ENCODE measurements at regions not wholly inside any gene's neighbourhood (a gene's known extent, or its start where the extent isn't known, plus 50 kb on each side); places are given as distances from the start of the nearest gene placed in this dataset.
"Not testable (repeated sequence)": the region's sequence is repeated elsewhere in the genome, so short reads cannot be mapped to it uniquely, and the experiment has no call there.

DNA sequence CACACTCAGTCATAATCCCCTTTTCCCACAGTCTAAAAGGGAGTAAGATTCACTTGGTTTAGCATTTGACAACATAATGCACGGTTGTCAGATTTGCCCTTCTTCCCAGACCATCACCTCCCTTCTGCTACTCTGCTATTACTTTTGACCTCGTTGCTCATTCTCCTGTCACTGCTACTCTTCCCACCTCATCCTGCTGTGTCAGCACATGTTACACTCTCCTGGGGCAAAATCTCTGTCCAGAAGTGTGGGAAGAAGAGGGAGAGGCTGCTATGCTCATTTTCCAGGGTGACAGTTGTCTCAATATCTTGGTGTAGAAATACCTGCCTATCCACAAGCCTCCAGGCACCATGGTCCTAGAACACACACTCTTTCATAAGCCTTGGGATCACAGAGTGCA, 449.9 kb upstream of the PIK3R1 start:
- H3K36me3 ChIP-seq (ENCODE audit: insufficient read depth, low read length) = no peaks in the 10 kb centered on the region
- peaks cover 0 to 5% of the 10 kb centered on the region in 2 donors for H3K27me3 Mint-ChIP-seq
- no peaks in the 10 kb centered on the region for H3K4me1 ChIP-seq (ENCODE audit: insufficient read depth, low read length)
- no peak overlapping the region for H3K27ac ChIP-seq (ENCODE audit: low read depth, low read length)
- CTCF ChIA-PET (ENCODE audit: partially characterized antibody) = no interaction called here
- no peak overlapping the region for H3K4me3 Mint-ChIP-seq
- H3K4me3 ChIP-seq (ENCODE audit: low read length in 2 of 2) = no peak overlapping the region
- H3K27ac Mint-ChIP-seq = no peak overlapping the region
- no peak for DNase-seq
- H3K9me3 Mint-ChIP-seq = peaks cover 0 to 16% (median 4%) of the 10 kb centered on the region in 8 donors
- H3K36me3 Mint-ChIP-seq = no peaks in the 10 kb centered on the region
- POLR2A ChIA-PET (ENCODE audit: partially characterized antibody) = no interaction called here
- H3K9me3 ChIP-seq (ENCODE audit: control insufficient read depth in 1 of 2, low read length in 2 of 2) = no peaks in the 10 kb centered on the region
- intact Hi-C loops (cut with micrococcal nuclease) = no loop called here
- no peaks in the 10 kb centered on the region for H3K4me1 Mint-ChIP-seq
- H3K27me3 ChIP-seq (ENCODE audit: insufficient read depth, low read length) = no peaks in the 10 kb centered on the region

DNA sequence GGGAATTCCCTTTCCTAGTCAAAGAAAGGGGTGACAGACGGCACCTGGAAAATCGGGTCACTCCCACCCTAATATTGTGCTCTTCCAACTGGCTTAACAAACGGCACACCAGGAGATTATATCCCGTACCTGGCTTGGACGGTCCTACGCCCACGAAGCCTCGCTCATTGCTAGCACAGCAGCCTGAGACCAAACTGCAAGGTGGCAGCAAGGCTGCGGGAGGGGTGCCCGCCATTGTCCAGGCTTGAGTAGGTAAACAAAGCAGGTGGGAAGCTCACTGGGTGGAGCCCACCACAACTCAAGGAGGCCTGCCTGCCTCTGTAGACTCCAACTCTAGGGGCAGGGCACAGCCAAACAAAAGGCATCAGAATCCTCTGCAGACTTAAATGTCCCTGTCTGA, 457.8 kb upstream of the PIK3R1 start:
- H3K9me3 ChIP-seq (ENCODE audit: control insufficient read depth in 1 of 2, low read length in 2 of 2); POLR2A ChIA-PET (ENCODE audit: partially characterized antibody); CTCF ChIA-PET (ENCODE audit: partially characterized antibody): not testable (repeated sequence)

DNA sequence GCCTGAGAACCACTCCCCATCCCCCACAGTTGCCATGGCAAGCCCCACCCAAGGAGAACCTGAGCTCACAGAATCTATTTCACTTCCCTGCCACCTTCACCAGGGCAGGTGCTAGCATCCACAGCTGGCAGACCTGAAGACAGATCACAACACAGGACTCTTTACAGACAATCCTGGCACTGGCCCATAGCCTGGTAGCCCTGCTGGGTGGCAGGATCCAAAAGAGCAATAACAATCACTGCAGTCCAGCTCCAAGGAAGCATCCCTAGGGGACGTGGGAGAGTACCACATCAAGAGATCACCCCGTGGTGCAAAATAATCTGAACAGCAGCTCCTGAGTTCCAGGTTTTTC, 463.2 kb upstream of the PIK3R1 start:
- intact Hi-C loops (cut with micrococcal nuclease) = no loop called here
- DNase-seq = no peak
- H3K27ac ChIP-seq (ENCODE audit: low read depth, low read length) = no peak overlapping the region
- peaks cover 2 to 11% of the 10 kb centered on the region in 2 donors for H3K27me3 Mint-ChIP-seq
- no peaks in the 10 kb centered on the region for H3K36me3 ChIP-seq (ENCODE audit: insufficient read depth, low read length)
- H3K27me3 ChIP-seq (ENCODE audit: insufficient read depth, low read length) = no peaks in the 10 kb centered on the region
- H3K4me3 ChIP-seq (ENCODE audit: low read length in 2 of 2) = no peak overlapping the region
- peaks cover 2 to 61% (median 16%) of the 10 kb centered on the region in 8 donors for H3K9me3 Mint-ChIP-seq
- POLR2A ChIA-PET (ENCODE audit: partially characterized antibody) = no interaction called here
- peaks cover 0 to 2% of the 10 kb centered on the region in 2 donors for H3K36me3 Mint-ChIP-seq
- no peaks in the 10 kb centered on the region for H3K4me1 ChIP-seq (ENCODE audit: insufficient read depth, low read length)
- H3K4me3 Mint-ChIP-seq = no peak overlapping the region
- H3K9me3 ChIP-seq (ENCODE audit: control insufficient read depth in 1 of 2, low read length in 2 of 2) = no peaks in the 10 kb centered on the region
- H3K4me1 Mint-ChIP-seq = no peaks in the 10 kb centered on the region
- CTCF ChIA-PET (ENCODE audit: partially characterized antibody) = no interaction called here
- H3K27ac Mint-ChIP-seq = no peak overlapping the region

More for the DNA sequence above, 457.8 kb upstream of the PIK3R1 start:
- H3K4me3 Mint-ChIP-seq; H3K27me3 Mint-ChIP-seq; H3K27ac Mint-ChIP-seq; intact Hi-C loops (cut with micrococcal nuclease); DNase-seq; H3K4me1 Mint-ChIP-seq; H3K4me1 ChIP-seq (ENCODE audit: insufficient read depth, low read length); H3K36me3 ChIP-seq (ENCODE audit: insufficient read depth, low read length); H3K27me3 ChIP-seq (ENCODE audit: insufficient read depth, low read length); H3K4me3 ChIP-seq (ENCODE audit: low read length in 2 of 2); H3K36me3 Mint-ChIP-seq; H3K27ac ChIP-seq (ENCODE audit: low read depth, low read length): not testable (repeated sequence)
- peaks cover 0 to 54% (median 16%) of the 10 kb centered on the region in 8 donors for H3K9me3 Mint-ChIP-seq

DNA sequence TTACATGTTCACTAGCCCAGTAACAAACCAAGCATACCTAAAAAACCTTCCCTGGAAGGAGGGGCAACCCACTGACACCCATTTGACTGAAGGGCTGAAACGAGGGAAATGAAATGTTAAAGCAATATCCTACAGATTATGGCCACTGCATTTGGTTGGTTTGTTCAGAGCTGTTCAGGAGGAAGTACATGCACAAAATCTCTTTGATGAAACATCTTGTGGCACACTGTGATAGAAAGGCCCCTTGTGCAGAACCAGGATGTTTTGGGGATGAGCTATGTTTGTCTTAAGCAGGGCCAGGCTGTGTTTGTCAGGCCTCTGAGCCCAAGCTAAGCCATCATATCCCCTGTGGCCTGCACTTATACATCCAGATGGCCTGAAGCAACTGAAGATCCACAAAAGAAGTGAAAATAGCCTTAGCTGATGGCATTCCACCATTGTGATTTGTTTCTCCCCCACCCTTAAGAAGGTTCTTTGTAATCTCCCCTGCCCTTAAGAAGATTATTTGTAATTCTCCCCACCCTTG, 467.3 kb upstream of the PIK3R1 start:
- CTCF ChIA-PET (ENCODE audit: partially characterized antibody) = no interaction called here
- Histone ChIP-seq H3K27ac (ENCODE audit: low read depth, low read length) (no peak overlapping the region), H3K27me3 (ENCODE audit: insufficient read depth, low read length) (no peaks in the 10 kb centered on the region), H3K36me3 (ENCODE audit: insufficient read depth, low read length) (no peaks in the 10 kb centered on the region), H3K4me1 (ENCODE audit: insufficient read depth, low read length) (no peaks in the 10 kb centered on the region), H3K9me3 (ENCODE audit: control insufficient read depth in 1 of 2, low read length in 2 of 2) (no peaks in the 10 kb centered on the region), H3K4me3 (ENCODE audit: low read length in 2 of 2) (no peak overlapping the region)
- Mint-ChIP-seq H3K27me3 (peaks cover 6 to 11% of the 10 kb centered on the region in 2 donors), H3K4me3 (no peak overlapping the region), H3K36me3 (peaks cover 4 to 5% of the 10 kb centered on the region in 2 donors), H3K4me1 (no peaks in the 10 kb centered on the region), H3K9me3 (peaks cover 2 to 47% (median 23%) of the 10 kb centered on the region in 8 donors), H3K27ac (peak overlapping the region in 1 of 7 donors; percentile 36)
- no peak for DNase-seq
- intact Hi-C loops (cut with micrococcal nuclease) = loop anchor here (10.0 kb wide), 1 partner anchor 47 kb away; no protein-coding TSS in a partner anchor
- POLR2A ChIA-PET (ENCODE audit: partially characterized antibody) = no interaction called here

DNA sequence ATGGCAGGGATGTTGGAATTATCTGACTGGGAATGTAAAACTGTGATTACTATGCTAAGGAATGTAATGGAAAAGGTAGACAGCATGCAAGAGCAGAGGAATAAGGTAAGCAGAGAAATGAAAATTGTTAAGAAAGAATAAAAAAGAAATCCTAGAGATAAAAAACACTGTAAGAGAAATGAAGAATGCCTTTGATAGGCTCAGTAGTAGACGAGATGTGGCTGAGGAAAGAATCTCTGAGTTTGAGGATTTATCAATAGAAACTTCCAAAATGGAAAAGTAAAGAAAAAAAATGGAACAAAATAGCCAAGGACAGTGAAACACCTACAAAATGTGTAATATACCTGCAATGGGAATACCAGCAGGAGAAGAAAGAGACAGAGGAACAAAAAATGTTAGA, 468.5 kb upstream of the PIK3R1 start:
- CTCF ChIA-PET (ENCODE audit: partially characterized antibody) = no interaction called here
- Histone ChIP-seq H3K4me3 (ENCODE audit: low read length in 2 of 2) (no peak overlapping the region), H3K27ac (ENCODE audit: low read depth, low read length) (no peak overlapping the region), H3K27me3 (ENCODE audit: insufficient read depth, low read length) (no peaks in the 10 kb centered on the region), H3K9me3 (ENCODE audit: control insufficient read depth in 1 of 2, low read length in 2 of 2) (no peaks in the 10 kb centered on the region), H3K36me3 (ENCODE audit: insufficient read depth, low read length) (no peaks in the 10 kb centered on the region), H3K4me1 (ENCODE audit: insufficient read depth, low read length) (no peaks in the 10 kb centered on the region)
- Mint-ChIP-seq H3K4me3 (no peak overlapping the region), H3K4me1 (no peaks in the 10 kb centered on the region), H3K27ac (no peak overlapping the region), H3K9me3 (peaks cover 2 to 41% (median 17%) of the 10 kb centered on the region in 8 donors), H3K36me3 (peaks cover 4 to 5% of the 10 kb centered on the region in 2 donors), H3K27me3 (peaks cover 6 to 11% of the 10 kb centered on the region in 2 donors)
- intact Hi-C loops (cut with micrococcal nuclease) = loop anchor here (10.0 kb wide), 1 partner anchor 48 kb away; no protein-coding TSS in a partner anchor
- no peak for DNase-seq
- POLR2A ChIA-PET (ENCODE audit: partially characterized antibody) = no interaction called here

DNA sequence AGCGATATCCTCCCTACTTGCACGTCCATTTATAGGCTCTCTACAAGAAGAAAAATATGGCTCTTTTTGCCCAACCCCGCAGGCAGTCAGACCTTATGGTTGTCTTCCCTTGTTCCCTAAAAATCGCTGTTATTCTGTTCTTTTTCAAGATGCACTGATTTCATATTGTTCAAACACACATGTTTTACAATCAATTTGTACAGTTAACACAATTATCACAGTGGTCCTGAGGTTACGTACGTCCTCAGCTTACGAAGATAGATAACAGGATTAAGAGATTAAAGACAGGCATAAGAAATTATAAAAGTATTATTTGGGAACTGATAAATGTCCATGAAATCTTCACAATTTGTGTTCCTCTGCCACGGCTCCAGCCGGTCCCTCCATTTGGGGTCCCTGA, 468.9 kb upstream of the PIK3R1 start:
- H3K9me3 ChIP-seq (ENCODE audit: control insufficient read depth in 1 of 2, low read length in 2 of 2); DNase-seq; H3K4me1 Mint-ChIP-seq; CTCF ChIA-PET (ENCODE audit: partially characterized antibody); H3K27ac ChIP-seq (ENCODE audit: low read depth, low read length); H3K4me3 Mint-ChIP-seq; H3K36me3 Mint-ChIP-seq; H3K36me3 ChIP-seq (ENCODE audit: insufficient read depth, low read length); H3K27me3 ChIP-seq (ENCODE audit: insufficient read depth, low read length); H3K4me1 ChIP-seq (ENCODE audit: insufficient read depth, low read length); POLR2A ChIA-PET (ENCODE audit: partially characterized antibody); H3K27ac Mint-ChIP-seq; H3K4me3 ChIP-seq (ENCODE audit: low read length in 2 of 2): not testable (repeated sequence)
- intact Hi-C loops (cut with micrococcal nuclease) = loop anchor here (10.0 kb wide), 1 partner anchor 48 kb away; no protein-coding TSS in a partner anchor
- H3K27me3 Mint-ChIP-seq = peaks cover 6 to 11% of the 10 kb centered on the region in 2 donors
- H3K9me3 Mint-ChIP-seq = peaks cover 2 to 41% (median 17%) of the 10 kb centered on the region in 8 donors

DNA sequence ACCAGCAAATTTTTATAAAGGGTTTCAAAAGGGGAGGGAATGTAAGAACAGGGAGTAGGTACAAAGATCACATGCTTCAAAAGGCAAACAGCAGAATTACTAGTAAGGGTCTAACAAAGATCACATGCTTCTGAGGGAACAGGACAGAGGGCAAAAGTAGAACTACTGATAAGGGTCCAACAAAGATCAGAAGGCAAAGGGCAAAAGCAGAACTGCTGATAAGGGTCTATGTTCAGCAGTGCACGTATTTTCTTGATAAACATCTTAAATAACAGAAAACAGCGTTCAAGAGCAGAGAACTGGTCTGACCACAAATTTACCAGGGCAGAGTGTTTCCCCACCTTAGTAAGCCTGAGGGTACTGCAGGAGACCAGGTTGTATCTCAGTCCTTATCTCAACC, 469.5 kb upstream of the PIK3R1 start:
- Histone ChIP-seq H3K4me1 (ENCODE audit: insufficient read depth, low read length) (no peaks in the 10 kb centered on the region), H3K9me3 (ENCODE audit: control insufficient read depth in 1 of 2, low read length in 2 of 2) (no peaks in the 10 kb centered on the region), H3K4me3 (ENCODE audit: low read length in 2 of 2) (no peak overlapping the region), H3K27ac (ENCODE audit: low read depth, low read length) (no peak overlapping the region), H3K27me3 (ENCODE audit: insufficient read depth, low read length) (no peaks in the 10 kb centered on the region), H3K36me3 (ENCODE audit: insufficient read depth, low read length) (no peaks in the 10 kb centered on the region)
- Mint-ChIP-seq H3K4me1 (no peaks in the 10 kb centered on the region), H3K27me3 (peaks cover 6 to 11% of the 10 kb centered on the region in 2 donors), H3K4me3 (peak overlapping the region in 1 of 8 donors; percentile 18), H3K27ac (no peak overlapping the region), H3K9me3 (peaks cover 2 to 39% (median 17%) of the 10 kb centered on the region in 8 donors), H3K36me3 (peaks cover 4 to 5% of the 10 kb centered on the region in 2 donors)
- intact Hi-C loops (cut with micrococcal nuclease) = loop anchor here (10.0 kb wide), 1 partner anchor 49 kb away; no protein-coding TSS in a partner anchor
- ChIA-PET CTCF (ENCODE audit: partially characterized antibody) (no interaction called here), POLR2A (ENCODE audit: partially characterized antibody) (no interaction called here)
- DNase-seq = no peak

DNA sequence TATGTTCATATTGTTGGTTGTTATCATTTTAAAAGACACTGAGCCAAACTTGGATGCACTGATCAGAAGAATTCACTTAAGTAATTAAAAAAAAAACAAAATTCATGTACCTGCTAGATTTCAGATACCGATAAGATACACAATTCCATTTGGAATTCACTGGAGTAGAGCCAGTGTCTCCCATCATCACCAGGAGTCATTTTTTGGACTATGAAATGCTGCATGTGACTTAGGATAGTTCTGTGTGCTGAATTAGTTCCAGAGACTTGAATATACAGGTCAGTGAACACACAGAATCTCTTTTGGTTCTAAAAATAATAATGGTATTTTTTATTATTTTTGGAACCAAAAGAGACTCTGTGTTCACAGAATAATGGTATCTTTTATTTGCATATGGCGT, 482.6 kb upstream of the PIK3R1 start:
- no peak overlapping the region for H3K27ac Mint-ChIP-seq
- Histone ChIP-seq H3K27me3 (ENCODE audit: insufficient read depth, low read length) (no peaks in the 10 kb centered on the region), H3K27ac (ENCODE audit: low read depth, low read length) (no peak overlapping the region), H3K36me3 (ENCODE audit: insufficient read depth, low read length) (no peaks in the 10 kb centered on the region), H3K4me1 (ENCODE audit: insufficient read depth, low read length) (no peaks in the 10 kb centered on the region), H3K9me3 (ENCODE audit: control insufficient read depth in 1 of 2, low read length in 2 of 2) (no peaks in the 10 kb centered on the region), H3K4me3 (ENCODE audit: low read length in 2 of 2) (no peak overlapping the region)
- DNase-seq = no peak
- ChIA-PET POLR2A (ENCODE audit: partially characterized antibody) (no interaction called here), CTCF (ENCODE audit: partially characterized antibody) (no interaction called here)
- H3K36me3 Mint-ChIP-seq = peaks cover 0 to 1% of the 10 kb centered on the region in 2 donors
- H3K4me3 Mint-ChIP-seq = no peak overlapping the region
- H3K4me1 Mint-ChIP-seq = no peaks in the 10 kb centered on the region
- peaks cover 0 to 2% (median 0%) of the 10 kb centered on the region in 8 donors for H3K9me3 Mint-ChIP-seq
- peaks cover 14 to 15% of the 10 kb centered on the region in 2 donors for H3K27me3 Mint-ChIP-seq
- intact Hi-C loops (cut with micrococcal nuclease) = no loop called here
